ENCODE measurements at regions not wholly inside any gene's neighbourhood (a gene's known extent, or its start where the extent isn't known, plus 50 kb on each side); places are given as distances from the start of the nearest gene placed in this dataset.

DNA sequence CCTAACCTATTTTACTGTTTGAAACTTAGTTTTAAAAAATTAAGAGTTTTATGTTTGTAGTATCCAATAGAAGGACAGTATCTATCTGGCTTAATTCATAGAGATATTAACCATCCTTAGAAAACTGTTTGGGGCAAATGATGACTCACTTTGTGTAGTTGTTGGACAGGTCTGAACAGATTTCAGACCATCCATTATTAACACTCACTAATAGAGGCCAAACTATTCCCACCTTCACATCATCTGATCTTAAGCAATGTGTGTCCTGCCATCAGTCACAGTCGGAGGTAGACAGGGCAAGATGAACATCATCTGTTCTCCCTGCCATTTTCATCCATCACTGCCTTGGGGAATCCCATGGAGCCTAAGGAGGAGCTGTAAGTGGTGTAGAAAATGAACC lies 164.6 kb upstream of the DCC start:
- TF ChIP-seq CTCF (IDR thresholded peaks at IDR 0.05), result no peak
- TF ChIP-seq POLR2A (IDR thresholded peaks at IDR 0.05), result no peak
